HepG2 (cell line): ENCODE measurements at regions not wholly inside any gene's neighbourhood (a gene's known extent, or its start where the extent isn't known, plus 50 kb on each side); places are given as distances from the start of the nearest gene placed in this dataset.

Experiments used
- DPF2 ChIP-seq: sonication (generic); formaldehyde crosslinking; IDR thresholded peaks from 2 replicates; pipeline ENCODE4 v1.4.0; 2020; ENCODE audit warnings: mild to moderate bottlenecking, low read depth, missing genetic modification reagents, borderline replicate concordance
- ESRRA ChIP-seq: sonication (generic); formaldehyde crosslinking; IDR thresholded peaks from 2 replicates; pipeline ENCODE4 v1.5.1; 2020; ENCODE audit warnings: mild to moderate bottlenecking, low read depth, missing genetic modification reagents
- JUND ChIP-seq: sonication (generic); formaldehyde crosslinking; IDR thresholded peaks from 2 replicates; pipeline ENCODE4 v1.8.0; 2022; ENCODE audit warnings: mild to moderate bottlenecking, missing genetic modification reagents
- MEIS2 ChIP-seq: sonication (generic); formaldehyde crosslinking; IDR thresholded peaks from 2 replicates; pipeline ENCODE4 v1.9.0; 2021; ENCODE audit warnings: mild to moderate bottlenecking, missing genetic modification reagents
- NAIF1 ChIP-seq: sonication (generic); formaldehyde crosslinking; IDR thresholded peaks from 2 replicates; pipeline ENCODE4 v1.5.0; 2020; ENCODE audit warnings: mild to moderate bottlenecking, missing genetic modification reagents, borderline replicate concordance
- POLR2A ChIP-seq, 2 experiments: IDR thresholded peaks; 2 replicates each; pipeline ENCODE4 v1.6.1; 2011; ENCODE audit warnings: low read depth in 2 of 2, low read length in 2 of 2, mild to moderate bottlenecking in 1 of 2, moderate library complexity in 1 of 2; ENCODE audit not compliant: insufficient read depth in 1 of 2
- RXRA ChIP-seq: sonication (generic); formaldehyde crosslinking; IDR thresholded peaks from 2 replicates; pipeline ENCODE4 v1.5.1; 2020; ENCODE audit warnings: missing genetic modification reagents
- SETDB1 ChIP-seq: sonication (generic); formaldehyde crosslinking; IDR thresholded peaks from 2 replicates; pipeline ENCODE4 v1.5.1; 2020; ENCODE audit warnings: missing genetic modification reagents, mild to moderate bottlenecking, borderline replicate concordance
- ZNF550 ChIP-seq: sonication (generic); formaldehyde crosslinking; IDR thresholded peaks from 2 replicates; pipeline ENCODE4 v1.4.0; 2020; ENCODE audit warnings: mild to moderate bottlenecking, missing genetic modification reagents, borderline replicate concordance
- TF ChIP-seq, protein P1 (sequence below): sonication (generic); formaldehyde crosslinking; conservative IDR thresholded peaks from 2 replicates; pipeline ENCODE4 v1.8.0; 2022; ENCODE audit warnings: missing genetic modification reagents

- no peak for TF ChIP-seq MEIS2 (CRISPR knock-in tag)
- no peak for TF ChIP-seq RXRA (CRISPR knock-in tag)
- TF ChIP-seq, protein P1, sequence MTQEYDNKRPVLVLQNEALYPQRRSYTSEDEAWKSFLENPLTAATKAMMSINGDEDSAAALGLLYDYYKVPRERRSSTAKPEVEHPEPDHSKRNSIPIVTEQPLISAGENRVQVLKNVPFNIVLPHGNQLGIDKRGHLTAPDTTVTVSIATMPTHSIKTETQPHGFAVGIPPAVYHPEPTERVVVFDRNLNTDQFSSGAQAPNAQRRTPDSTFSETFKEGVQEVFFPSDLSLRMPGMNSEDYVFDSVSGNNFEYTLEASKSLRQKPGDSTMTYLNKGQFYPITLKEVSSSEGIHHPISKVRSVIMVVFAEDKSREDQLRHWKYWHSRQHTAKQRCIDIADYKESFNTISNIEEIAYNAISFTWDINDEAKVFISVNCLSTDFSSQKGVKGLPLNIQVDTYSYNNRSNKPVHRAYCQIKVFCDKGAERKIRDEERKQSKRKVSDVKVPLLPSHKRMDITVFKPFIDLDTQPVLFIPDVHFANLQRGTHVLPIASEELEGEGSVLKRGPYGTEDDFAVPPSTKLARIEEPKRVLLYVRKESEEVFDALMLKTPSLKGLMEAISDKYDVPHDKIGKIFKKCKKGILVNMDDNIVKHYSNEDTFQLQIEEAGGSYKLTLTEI (CRISPR knock-in tag) = no peak
- no peak for TF ChIP-seq SETDB1
- no peak for TF ChIP-seq ESRRA (CRISPR knock-in tag)
- TF ChIP-seq ZNF550 (CRISPR knock-in tag) = no peak
- TF ChIP-seq JUND (CRISPR knock-in tag) = no peak
- TF ChIP-seq DPF2 (CRISPR knock-in tag) = no peak
- TF ChIP-seq NAIF1 = no peak
- no peak for TF ChIP-seq POLR2A (IDR thresholded peaks at IDR 0.05; ENCODE audit: insufficient read depth in 1 of 2, low read depth in 2 of 2, low read length in 2 of 2)
Measured at GRCh38 chr2:33903215-33903614, 304.1 kb upstream of the FAM98A start.
